ENCODE measurements at regions not wholly inside any gene's neighbourhood (a gene's known extent, or its start where the extent isn't known, plus 50 kb on each side); places are given as distances from the start of the nearest gene placed in this dataset.

- TF ChIP-seq GATA2 (IDR thresholded peaks at IDR 0.05; ENCODE audit: low read depth, low read length), result no peak
- TF ChIP-seq GATA3 (IDR thresholded peaks at IDR 0.05; ENCODE audit: low read depth, low read length), result no peak
Measured at GRCh38 chr1:222989443-222989842, 153.6 kb downstream of the TLR5 start.

GRCh38 chr1:222991177-222991576, 151.9 kb downstream of the TLR5 start:
- no peak for TF ChIP-seq GATA2 (IDR thresholded peaks at IDR 0.05; ENCODE audit: low read depth, low read length)
- TF ChIP-seq GATA3 (IDR thresholded peaks at IDR 0.05; ENCODE audit: low read depth, low read length), result no peak

GRCh38 chr1:222991908-222992307, 151.1 kb downstream of the TLR5 start:
- TF ChIP-seq GATA2 (IDR thresholded peaks at IDR 0.05; ENCODE audit: low read depth, low read length) (no peak), GATA3 (IDR thresholded peaks at IDR 0.05; ENCODE audit: low read depth, low read length) (no peak)

GRCh38 chr1:222994511-222995235, 148.4 kb downstream of the TLR5 start:
- TF ChIP-seq GATA2 (IDR thresholded peaks at IDR 0.05; ENCODE audit: low read depth, low read length), result no peak
- no peak for TF ChIP-seq GATA3 (IDR thresholded peaks at IDR 0.05; ENCODE audit: low read depth, low read length)

- TF ChIP-seq GATA2 (IDR thresholded peaks at IDR 0.05; ENCODE audit: low read depth, low read length) (no peak), GATA3 (IDR thresholded peaks at IDR 0.05; ENCODE audit: low read depth, low read length) (no peak)
Measured at GRCh38 chr1:222995236-222995580, 147.8 kb downstream of the TLR5 start.

- no peak for TF ChIP-seq GATA2 (IDR thresholded peaks at IDR 0.05; ENCODE audit: low read depth, low read length)
- TF ChIP-seq GATA3 (IDR thresholded peaks at IDR 0.05; ENCODE audit: low read depth, low read length), result no peak
Measured at GRCh38 chr1:222995620-222996309, 147.3 kb downstream of the TLR5 start.

GRCh38 chr1:222996310-222996975, 146.6 kb downstream of the TLR5 start:
- TF ChIP-seq GATA3 (IDR thresholded peaks at IDR 0.05; ENCODE audit: low read depth, low read length) (no peak), GATA2 (IDR thresholded peaks at IDR 0.05; ENCODE audit: low read depth, low read length) (no peak)

- no peak for TF ChIP-seq GATA3 (IDR thresholded peaks at IDR 0.05; ENCODE audit: low read depth, low read length)
- TF ChIP-seq GATA2 (IDR thresholded peaks at IDR 0.05; ENCODE audit: low read depth, low read length), result no peak
Measured at GRCh38 chr1:223000632-223001031, 142.4 kb downstream of the TLR5 start.

GRCh38 chr1:223001653-223002634, 141.1 kb downstream of the TLR5 start:
- TF ChIP-seq GATA2 (IDR thresholded peaks at IDR 0.05; ENCODE audit: low read depth, low read length) (no peak), GATA3 (IDR thresholded peaks at IDR 0.05; ENCODE audit: low read depth, low read length) (no peak)

GRCh38 chr1:223003549-223003948, 139.5 kb downstream of the TLR5 start:
- TF ChIP-seq GATA3 (IDR thresholded peaks at IDR 0.05; ENCODE audit: low read depth, low read length) (no peak), GATA2 (IDR thresholded peaks at IDR 0.05; ENCODE audit: low read depth, low read length) (no peak)

GRCh38 chr1:223006371-223006770, 136.7 kb downstream of the TLR5 start:
- TF ChIP-seq GATA3 (IDR thresholded peaks at IDR 0.05; ENCODE audit: low read depth, low read length) (no peak), GATA2 (IDR thresholded peaks at IDR 0.05; ENCODE audit: low read depth, low read length) (no peak)

GRCh38 chr1:223006917-223007648, 136.0 kb downstream of the TLR5 start:
- TF ChIP-seq GATA2 (IDR thresholded peaks at IDR 0.05; ENCODE audit: low read depth, low read length) (no peak), GATA3 (IDR thresholded peaks at IDR 0.05; ENCODE audit: low read depth, low read length) (no peak)

GRCh38 chr1:223007935-223008334, 135.1 kb downstream of the TLR5 start:
- TF ChIP-seq GATA3 (IDR thresholded peaks at IDR 0.05; ENCODE audit: low read depth, low read length) (no peak), GATA2 (IDR thresholded peaks at IDR 0.05; ENCODE audit: low read depth, low read length) (no peak)
